ENCODE measurements at regions not wholly inside any gene's neighbourhood (a gene's known extent, or its start where the extent isn't known, plus 50 kb on each side); places are given as distances from the start of the nearest gene placed in this dataset.

DNA sequence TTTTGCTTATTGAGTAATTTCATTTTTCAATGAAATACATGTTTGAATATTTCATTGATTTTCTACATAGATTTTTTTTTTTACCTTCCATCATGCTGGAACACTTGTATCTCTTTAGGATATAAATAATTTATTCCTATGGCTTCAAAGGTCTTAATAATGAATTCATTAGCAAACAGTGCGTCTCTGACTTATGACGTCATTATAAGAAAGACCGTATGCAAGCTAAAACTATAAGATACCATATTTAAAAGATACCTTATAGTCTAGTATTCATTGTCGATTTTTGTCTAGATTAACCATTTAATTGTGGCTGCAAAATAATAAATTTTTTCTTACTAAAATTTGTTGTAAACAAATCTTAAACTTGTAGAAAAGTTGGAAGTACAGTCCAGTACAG lies 187.7 kb upstream of the CHD1 start:
- H3K4me3 Mint-ChIP-seq, result no peak overlapping the region
- H3K4me1 Mint-ChIP-seq, result peaks cover 7% of the 10 kb centered on the region
- Histone ChIP-seq H3K27me3 (ENCODE audit: control insufficient read depth in 2 of 2, insufficient read depth in 2 of 2, low read length in 2 of 2) (peaks cover 0 to 2% of the 10 kb centered on the region in 2 donors), H4K20me1 (ENCODE audit: insufficient read depth, low read length) (no peaks in the 10 kb centered on the region), H3K4me3 (replicated peaks in 1 of 3; ENCODE audit: low read depth in 2 of 3, low read length in 3 of 3) (no peak overlapping the region), H3K4me1 (ENCODE audit: control insufficient read depth in 1 of 2, insufficient read depth in 2 of 2, low read length in 2 of 2) (peaks cover 9% of the 10 kb centered on the region in 2 donors), H2AFZ (ENCODE audit: insufficient read depth, low read depth, low read length, poor library complexity, severe bottlenecking) (no peak overlapping the region), H3K9me3 (replicated peaks in 1 of 2; ENCODE audit: control insufficient read depth in 1 of 2, insufficient read depth in 1 of 2, low read length in 2 of 2) (no peaks in the 10 kb centered on the region), H3K36me3 (replicated peaks in 1 of 2; ENCODE audit: control insufficient read depth in 1 of 2, insufficient read depth in 2 of 2, low read length in 2 of 2) (no peaks in the 10 kb centered on the region), H3K4me2 (replicated peaks; ENCODE audit: extremely low read depth, low read length, poor library complexity, severe bottlenecking) (no peak overlapping the region), H3K27ac (ENCODE audit: low read depth in 1 of 2, low read length in 2 of 2) (no peak overlapping the region), H3K79me2 (ENCODE audit: insufficient read depth, low read length) (no peaks in the 10 kb centered on the region), H3K9ac (ENCODE audit: insufficient read depth, low read length, poor library complexity, severe bottlenecking) (no peak overlapping the region)
- H3K27me3 Mint-ChIP-seq (ENCODE audit: low read depth in 3 of 3), result peaks cover 0 to 10% (median 5%) of the 10 kb centered on the region in 3 donors
- H3K36me3 Mint-ChIP-seq, result no peaks in the 10 kb centered on the region
- no peak overlapping the region for H3K27ac Mint-ChIP-seq
- H3K9me3 Mint-ChIP-seq, result peaks cover 0 to 6% (median 2%) of the 10 kb centered on the region in 7 donors
- DNase-seq, result no peak
- TF ChIP-seq, protein P1, sequence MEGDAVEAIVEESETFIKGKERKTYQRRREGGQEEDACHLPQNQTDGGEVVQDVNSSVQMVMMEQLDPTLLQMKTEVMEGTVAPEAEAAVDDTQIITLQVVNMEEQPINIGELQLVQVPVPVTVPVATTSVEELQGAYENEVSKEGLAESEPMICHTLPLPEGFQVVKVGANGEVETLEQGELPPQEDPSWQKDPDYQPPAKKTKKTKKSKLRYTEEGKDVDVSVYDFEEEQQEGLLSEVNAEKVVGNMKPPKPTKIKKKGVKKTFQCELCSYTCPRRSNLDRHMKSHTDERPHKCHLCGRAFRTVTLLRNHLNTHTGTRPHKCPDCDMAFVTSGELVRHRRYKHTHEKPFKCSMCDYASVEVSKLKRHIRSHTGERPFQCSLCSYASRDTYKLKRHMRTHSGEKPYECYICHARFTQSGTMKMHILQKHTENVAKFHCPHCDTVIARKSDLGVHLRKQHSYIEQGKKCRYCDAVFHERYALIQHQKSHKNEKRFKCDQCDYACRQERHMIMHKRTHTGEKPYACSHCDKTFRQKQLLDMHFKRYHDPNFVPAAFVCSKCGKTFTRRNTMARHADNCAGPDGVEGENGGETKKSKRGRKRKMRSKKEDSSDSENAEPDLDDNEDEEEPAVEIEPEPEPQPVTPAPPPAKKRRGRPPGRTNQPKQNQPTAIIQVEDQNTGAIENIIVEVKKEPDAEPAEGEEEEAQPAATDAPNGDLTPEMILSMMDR (IDR thresholded peaks at IDR 0.05), result no peak
- intact Hi-C loops (cut with micrococcal nuclease), result no loop called here
- no CpG with 5 or more reads among the region's 4 CpGs for WGBS (ENCODE audit: insufficient coverage)

DNA sequence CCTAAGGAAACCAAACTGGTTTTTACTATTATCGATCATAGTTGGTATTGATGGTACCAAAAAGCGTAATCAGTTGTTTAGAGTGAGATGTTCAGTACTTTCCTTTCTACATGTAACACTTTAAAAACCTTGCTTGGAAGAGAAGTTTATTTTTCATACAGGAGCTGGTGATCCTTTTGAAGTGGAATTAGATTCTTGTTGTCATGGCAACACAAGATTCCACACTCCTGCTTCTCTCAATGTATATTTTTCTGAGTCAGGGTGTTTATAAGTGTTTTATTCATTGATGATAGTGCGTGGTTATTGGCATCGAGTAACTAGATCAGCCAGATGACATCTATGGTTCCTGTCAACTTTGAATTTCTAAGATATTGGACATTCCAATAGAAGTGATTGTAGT lies 181.1 kb upstream of the CHD1 start:
- intact Hi-C loops (cut with micrococcal nuclease), result loop anchor here in 1 of 2 donors (10.0 kb wide), 1 partner anchor 215 kb away; no protein-coding TSS in a partner anchor
- Histone ChIP-seq H3K27ac (ENCODE audit: low read depth in 1 of 2, low read length in 2 of 2) (no peak overlapping the region), H3K79me2 (ENCODE audit: insufficient read depth, low read length) (no peaks in the 10 kb centered on the region), H3K4me2 (replicated peaks; ENCODE audit: extremely low read depth, low read length, poor library complexity, severe bottlenecking) (no peak overlapping the region), H3K9me3 (replicated peaks in 1 of 2; ENCODE audit: control insufficient read depth in 1 of 2, insufficient read depth in 1 of 2, low read length in 2 of 2) (no peaks in the 10 kb centered on the region), H3K36me3 (replicated peaks in 1 of 2; ENCODE audit: control insufficient read depth in 1 of 2, insufficient read depth in 2 of 2, low read length in 2 of 2) (no peaks in the 10 kb centered on the region), H3K4me1 (ENCODE audit: control insufficient read depth in 1 of 2, insufficient read depth in 2 of 2, low read length in 2 of 2) (no peaks in the 10 kb centered on the region), H4K20me1 (ENCODE audit: insufficient read depth, low read length) (no peaks in the 10 kb centered on the region), H2AFZ (ENCODE audit: insufficient read depth, low read depth, low read length, poor library complexity, severe bottlenecking) (no peak overlapping the region), H3K4me3 (replicated peaks in 1 of 3; ENCODE audit: low read depth in 2 of 3, low read length in 3 of 3) (no peak overlapping the region), H3K9ac (ENCODE audit: insufficient read depth, low read length, poor library complexity, severe bottlenecking) (no peak overlapping the region), H3K27me3 (ENCODE audit: control insufficient read depth in 2 of 2, insufficient read depth in 2 of 2, low read length in 2 of 2) (peaks cover 0 to 3% of the 10 kb centered on the region in 2 donors)
- DNase-seq, result no peak
- TF ChIP-seq, protein P1 (IDR thresholded peaks at IDR 0.05), result no peak
- Mint-ChIP-seq H3K27ac (no peak overlapping the region), H3K9me3 (no peaks in the 10 kb centered on the region), H3K4me3 (no peak overlapping the region), H3K27me3 (ENCODE audit: low read depth in 3 of 3) (peaks cover 2 to 7% (median 6%) of the 10 kb centered on the region in 3 donors), H3K4me1 (no peaks in the 10 kb centered on the region), H3K36me3 (no peaks in the 10 kb centered on the region)
- no CpG with 5 or more reads among the region's 4 CpGs for WGBS (ENCODE audit: insufficient coverage)
